ENCODE measurements at regions not wholly inside any gene's neighbourhood (a gene's known extent, or its start where the extent isn't known, plus 50 kb on each side); places are given as distances from the start of the nearest gene placed in this dataset.
"Not testable (repeated sequence)": the region's sequence is repeated elsewhere in the genome, so short reads cannot be mapped to it uniquely, and the experiment has no call there.

- H3K4me1 ChIP-seq, result no peaks in the 10 kb centered on the region
- no peak for TF ChIP-seq POLR2AphosphoS5 (IDR thresholded peaks at IDR 0.05; ENCODE audit: insufficient read depth in 1 of 2, low read depth in 1 of 2)
- TF ChIP-seq, protein P1, sequence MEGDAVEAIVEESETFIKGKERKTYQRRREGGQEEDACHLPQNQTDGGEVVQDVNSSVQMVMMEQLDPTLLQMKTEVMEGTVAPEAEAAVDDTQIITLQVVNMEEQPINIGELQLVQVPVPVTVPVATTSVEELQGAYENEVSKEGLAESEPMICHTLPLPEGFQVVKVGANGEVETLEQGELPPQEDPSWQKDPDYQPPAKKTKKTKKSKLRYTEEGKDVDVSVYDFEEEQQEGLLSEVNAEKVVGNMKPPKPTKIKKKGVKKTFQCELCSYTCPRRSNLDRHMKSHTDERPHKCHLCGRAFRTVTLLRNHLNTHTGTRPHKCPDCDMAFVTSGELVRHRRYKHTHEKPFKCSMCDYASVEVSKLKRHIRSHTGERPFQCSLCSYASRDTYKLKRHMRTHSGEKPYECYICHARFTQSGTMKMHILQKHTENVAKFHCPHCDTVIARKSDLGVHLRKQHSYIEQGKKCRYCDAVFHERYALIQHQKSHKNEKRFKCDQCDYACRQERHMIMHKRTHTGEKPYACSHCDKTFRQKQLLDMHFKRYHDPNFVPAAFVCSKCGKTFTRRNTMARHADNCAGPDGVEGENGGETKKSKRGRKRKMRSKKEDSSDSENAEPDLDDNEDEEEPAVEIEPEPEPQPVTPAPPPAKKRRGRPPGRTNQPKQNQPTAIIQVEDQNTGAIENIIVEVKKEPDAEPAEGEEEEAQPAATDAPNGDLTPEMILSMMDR (IDR thresholded peaks at IDR 0.05), result no peak
- TF ChIP-seq POLR2A (IDR thresholded peaks at IDR 0.05), result no peak
- intact Hi-C loops (cut with DNase I), result no loop called here
- DNase-seq (ENCODE audit: extremely low spot score in 2 of 2), result no peak
- H3K27me3 ChIP-seq, result no peaks in the 10 kb centered on the region
- no peak overlapping the region for H3K4me3 ChIP-seq
- no peaks in the 10 kb centered on the region for H3K36me3 ChIP-seq
- H3K9me3 ChIP-seq, result no peaks in the 10 kb centered on the region
- H3K27ac ChIP-seq, result no peak overlapping the region
Measured at GRCh38 chr13:100773429-100773828, 98.8 kb upstream of the TMTC4 start.

- no peaks in the 10 kb centered on the region for H3K9me3 ChIP-seq
Measured at GRCh38 chr13:100767192-100767591, 92.6 kb upstream of the TMTC4 start.

GRCh38 chr13:100766570-100766969 lies 92.0 kb upstream of the TMTC4 start:
- H3K9me3 ChIP-seq; H3K4me1 ChIP-seq; intact Hi-C loops (cut with DNase I); H3K36me3 ChIP-seq; H3K27me3 ChIP-seq; H3K4me3 ChIP-seq; DNase-seq (ENCODE audit: extremely low spot score in 2 of 2); H3K27ac ChIP-seq: not testable (repeated sequence)

More at GRCh38 chr13:100767192-100767591, 92.6 kb upstream of the TMTC4 start:
- Histone ChIP-seq H3K27ac (no peak overlapping the region), H3K27me3 (no peaks in the 10 kb centered on the region), H3K4me1 (no peaks in the 10 kb centered on the region), H3K4me3 (no peak overlapping the region), H3K36me3 (no peaks in the 10 kb centered on the region)
- no peak for DNase-seq (ENCODE audit: extremely low spot score in 2 of 2)
- no peak for TF ChIP-seq POLR2AphosphoS5 (IDR thresholded peaks at IDR 0.05; ENCODE audit: insufficient read depth in 1 of 2, low read depth in 1 of 2)
- TF ChIP-seq POLR2A (IDR thresholded peaks at IDR 0.05), result no peak
- TF ChIP-seq, protein P1 (IDR thresholded peaks at IDR 0.05), result no peak
- intact Hi-C loops (cut with DNase I), result no loop called here

DNA sequence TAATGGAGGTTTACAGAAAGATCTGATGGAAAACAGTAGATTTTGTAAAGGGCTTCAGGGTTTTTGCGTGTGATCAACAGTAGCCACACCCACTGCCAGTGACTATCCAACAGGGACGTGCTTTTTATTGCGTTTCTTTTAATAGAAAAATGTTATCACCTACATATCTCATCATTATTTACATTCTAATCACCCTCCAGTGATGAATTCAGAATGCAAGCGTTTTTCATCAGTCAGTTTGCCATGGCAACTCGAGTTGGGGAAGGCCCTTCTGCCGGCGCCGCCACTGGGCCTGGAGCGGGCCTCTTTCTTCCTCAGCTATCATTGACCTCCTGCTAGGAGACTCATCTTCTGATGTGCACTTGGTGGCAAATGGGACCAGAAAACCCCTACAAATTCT lies 90.3 kb upstream of the TMTC4 start:
- H3K4me3 ChIP-seq, result no peak overlapping the region
- no peaks in the 10 kb centered on the region for H3K27me3 ChIP-seq
- intact Hi-C loops (cut with DNase I), result no loop called here
- DNase-seq (ENCODE audit: extremely low spot score in 2 of 2), result no peak
- TF ChIP-seq POLR2AphosphoS5 (IDR thresholded peaks at IDR 0.05; ENCODE audit: insufficient read depth in 1 of 2, low read depth in 1 of 2), result no peak
- no peaks in the 10 kb centered on the region for H3K36me3 ChIP-seq
- H3K27ac ChIP-seq, result no peak overlapping the region
- no peaks in the 10 kb centered on the region for H3K4me1 ChIP-seq
- no peaks in the 10 kb centered on the region for H3K9me3 ChIP-seq

DNA sequence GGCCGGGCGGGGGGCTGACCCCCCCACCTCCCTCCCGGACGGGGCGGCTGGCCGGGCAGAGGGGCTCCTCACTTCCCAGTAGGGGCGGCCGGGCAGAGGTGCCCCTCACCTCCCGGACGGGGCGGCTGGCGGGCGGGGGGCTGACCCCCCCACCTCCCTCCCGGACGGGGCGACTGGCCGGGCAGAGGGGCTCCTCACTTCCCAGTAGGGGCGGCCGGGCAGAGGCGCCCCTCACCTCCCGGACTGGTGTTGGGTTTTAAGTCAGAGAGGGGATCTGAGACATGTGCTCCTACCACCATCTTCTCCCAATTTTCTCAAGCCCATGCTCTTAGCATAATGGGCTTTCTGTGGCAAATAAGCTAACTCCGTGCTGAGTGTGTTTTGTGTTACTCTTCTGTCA lies 87.5 kb upstream of the TMTC4 start:
- intact Hi-C loops (cut with DNase I); H3K27ac ChIP-seq: not testable (repeated sequence)

DNA sequence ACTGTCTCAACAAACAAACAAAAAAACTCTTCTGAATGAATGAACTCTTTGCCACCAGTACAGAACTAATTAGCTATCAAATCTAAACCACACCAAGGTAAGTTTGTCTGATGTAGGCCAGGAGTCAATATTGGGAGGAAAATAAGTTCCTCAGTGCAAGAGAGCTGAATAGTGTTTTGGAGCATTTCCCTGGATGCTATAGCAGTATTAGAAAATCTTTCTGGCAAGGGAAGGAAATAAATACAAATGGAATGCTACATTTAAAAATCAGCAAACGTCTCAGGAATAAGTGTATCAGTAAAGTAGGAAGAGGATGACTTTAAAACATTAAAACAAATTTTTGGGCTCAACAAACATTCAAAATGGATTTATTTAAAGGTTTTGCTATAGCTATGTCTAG lies 81.3 kb upstream of the TMTC4 start:
- H3K4me3 ChIP-seq, result no peak overlapping the region
- TF ChIP-seq POLR2AphosphoS5 (IDR thresholded peaks at IDR 0.05; ENCODE audit: insufficient read depth in 1 of 2, low read depth in 1 of 2) (no peak), POLR2A (IDR thresholded peaks at IDR 0.05) (no peak)
- TF ChIP-seq, protein P1 (IDR thresholded peaks at IDR 0.05), result no peak
- DNase-seq (ENCODE audit: extremely low spot score in 2 of 2), result no peak
- intact Hi-C loops (cut with DNase I), result no loop called here
- H3K27me3 ChIP-seq, result no peaks in the 10 kb centered on the region
- H3K36me3 ChIP-seq, result no peaks in the 10 kb centered on the region
- H3K4me1 ChIP-seq, result no peaks in the 10 kb centered on the region
- no peak overlapping the region for H3K27ac ChIP-seq
- H3K9me3 ChIP-seq, result no peaks in the 10 kb centered on the region

More for the DNA sequence above, 87.5 kb upstream of the TMTC4 start:
- H3K36me3 ChIP-seq; H3K27me3 ChIP-seq; H3K4me1 ChIP-seq; DNase-seq (ENCODE audit: extremely low spot score in 2 of 2); H3K4me3 ChIP-seq; H3K9me3 ChIP-seq: not testable (repeated sequence)

GRCh38 chr13:100754459-100754858 lies 79.9 kb upstream of the TMTC4 start:
- H3K36me3 ChIP-seq, result no peaks in the 10 kb centered on the region
- no peak for DNase-seq (ENCODE audit: extremely low spot score in 2 of 2)
- no peak overlapping the region for H3K27ac ChIP-seq
- no peaks in the 10 kb centered on the region for H3K4me1 ChIP-seq
- TF ChIP-seq, protein P1 (IDR thresholded peaks at IDR 0.05), result no peak
- no peak for TF ChIP-seq POLR2AphosphoS5 (IDR thresholded peaks at IDR 0.05; ENCODE audit: insufficient read depth in 1 of 2, low read depth in 1 of 2)
- TF ChIP-seq POLR2A (IDR thresholded peaks at IDR 0.05), result no peak
- H3K27me3 ChIP-seq, result no peaks in the 10 kb centered on the region
- H3K9me3 ChIP-seq, result no peaks in the 10 kb centered on the region
- H3K4me3 ChIP-seq, result no peak overlapping the region
- intact Hi-C loops (cut with DNase I), result no loop called here

Data from vagina (tissue), 2 donors.